GM12878 (cell line): ENCODE measurements at regions not wholly inside any gene's neighbourhood (a gene's known extent, or its start where the extent isn't known, plus 50 kb on each side); places are given as distances from the start of the nearest gene placed in this dataset.

Source experiments
- ATAC-seq: fragments of 200-7000 bp; cut with Tn5 transposase; 3 replicates; pipeline ENCODE4 v1.9.1; 2020; ENCODE audit warnings: mild to moderate bottlenecking, moderate library complexity
- BruUV-seq: library from RNA; stranded (reverse); fragments of 400-500 nt; replicated peaks from 2 replicates; lab custom pipeline; 2021; lab: Mats Ljungman, UMichigan
- CTCF ChIA-PET: fragments of 300-600 bp; sonication (Branson Sonifier 250); formaldehyde crosslinking; extraction: SDS; loops from one replicate; lab custom pipeline; 2021; ENCODE audit warnings: inconsistent platforms; lab: Yijun Ruan, JAX
- POLR2A ChIA-PET: fragments of 350-600 bp; formaldehyde crosslinking; extraction: SDS; loops from one replicate; lab custom pipeline; 2021; ENCODE audit warnings: inconsistent platforms; lab: Charles Lee
- RAD21 ChIA-PET: fragments of 300-600 bp; sonication (Branson Sonifier 250); formaldehyde crosslinking; loops from one replicate; lab custom pipeline; 2023; ENCODE audit warnings: antibody characterized with exemption; ENCODE audit not compliant: unreplicated experiment; lab: Charles Lee
- SMC1A ChIA-PET: fragments of 300-600 bp; sonication (Branson Sonifier 250); formaldehyde crosslinking; loops from one replicate; lab custom pipeline; 2023; ENCODE audit not compliant: unreplicated experiment, uncharacterized antibody; lab: Charles Lee
- DNase-seq: peaks from one replicate; pipeline ENCODE4 v3.0.0-alpha.2; 2011; ENCODE audit warnings: low read depth, low spot score
- FAIRE-seq: peaks from 3 replicates; lab custom pipeline; 2011; peaks lifted over from hg19 to GRCh38; lab: Jason Lieb, UNC
- H2AFZ ChIP-seq: 2 replicates; pipeline ENCODE4 v1.6.0; 2011; ENCODE audit warnings: low read depth, low read length, control low read depth; ENCODE audit not compliant: control insufficient read depth
- H3K27ac ChIP-seq: 2 replicates; pipeline ENCODE4 v1.5.1; 2011; ENCODE audit warnings: control low read depth; ENCODE audit not compliant: control insufficient read depth, insufficient read depth
- H3K27me3 ChIP-seq, 2 experiments: replicated peaks in 1 of 2; 2 replicates each; pipeline versions ENCODE4 v1.6.0 to v1.6.1; 2011; ENCODE audit warnings: low read length in 1 of 2; ENCODE audit not compliant: control insufficient read depth in 2 of 2, insufficient read depth in 2 of 2
- H3K36me3 ChIP-seq, 2 experiments: 2 replicates each; pipeline ENCODE4 v1.5.1; 2011; ENCODE audit warnings: low read length in 1 of 2; ENCODE audit not compliant: control insufficient read depth in 2 of 2, insufficient read depth in 2 of 2
- H3K4me1 ChIP-seq: 2 replicates; pipeline ENCODE4 v1.6.1; 2011; ENCODE audit warnings: mild to moderate bottlenecking, low read length, moderate library complexity, mixed read lengths; ENCODE audit not compliant: control insufficient read depth, insufficient read depth
- H3K4me2 ChIP-seq: 2 replicates; pipeline ENCODE4 v1.6.0; 2011; ENCODE audit warnings: control low read depth; ENCODE audit not compliant: control insufficient read depth, insufficient read depth
- H3K4me3 ChIP-seq: fragments of 200-600 bp; sonication (generic); 2 replicates; pipeline ENCODE4 v1.5.1; 2016
- H3K79me2 ChIP-seq: 2 replicates; pipeline ENCODE4 v1.6.0; 2011; ENCODE audit warnings: low read length; ENCODE audit not compliant: control insufficient read depth, insufficient read depth
- H3K9ac ChIP-seq: 2 replicates; pipeline ENCODE4 v1.8.0; 2011; ENCODE audit warnings: low read length, control low read depth, mixed read lengths; ENCODE audit not compliant: control insufficient read depth, insufficient read depth
- H3K9me3 ChIP-seq: replicated peaks from 3 replicates; pipeline ENCODE4 v1.5.1; 2011; ENCODE audit warnings: mild to moderate bottlenecking, low read length; ENCODE audit not compliant: control insufficient read depth, insufficient read depth
- H4K20me1 ChIP-seq: 2 replicates; pipeline ENCODE4 v1.6.0; 2011; ENCODE audit not compliant: control insufficient read depth, insufficient read depth
- BHLHE40 ChIP-seq, 2 experiments: fragments of 450-650 bp in 1 of 2; IDR thresholded peaks; 2 replicates each; pipeline ENCODE4 v1.6.1; 2011 to 2017; ENCODE audit warnings: low read depth in 2 of 2, borderline replicate concordance in 1 of 2, improper control_type of control experiment in 1 of 2, low read length in 1 of 2, mild to moderate bottlenecking in 1 of 2
- CHD2 ChIP-seq: IDR thresholded peaks from 2 replicates; pipeline ENCODE4 v1.6.1; 2011; ENCODE audit warnings: low read depth, low read length, improper control_type of control experiment, borderline replicate concordance
- HDGF ChIP-seq: fragments of 450-650 bp; IDR thresholded peaks from 2 replicates; pipeline ENCODE4 v1.6.1; 2016; ENCODE audit warnings: antibody characterized with exemption
- KAT2A ChIP-seq: conservative IDR thresholded peaks from 2 replicates; pipeline ENCODE4 v1.6.1; 2011; ENCODE audit warnings: low read depth, low read length; ENCODE audit not compliant: control insufficient read depth
- KDM1A ChIP-seq: fragments of 200-600 bp; sonication (generic); IDR thresholded peaks from 2 replicates; pipeline ENCODE4 v1.6.1; 2016; ENCODE audit warnings: borderline replicate concordance
- MLLT1 ChIP-seq: fragments of 450-650 bp; IDR thresholded peaks from 2 replicates; pipeline ENCODE4 v1.6.1; 2016; ENCODE audit warnings: mild to moderate bottlenecking
- MTA3 ChIP-seq: IDR thresholded peaks from 2 replicates; pipeline ENCODE4 v1.6.1; 2012; ENCODE audit warnings: low read length, inconsistent platforms, borderline replicate concordance
- MXI1 ChIP-seq: fragments of 150-350 bp; IDR thresholded peaks from 2 replicates; pipeline ENCODE4 v1.6.1; 2011; ENCODE audit warnings: low read depth, mild to moderate bottlenecking, inconsistent platforms, low read length, improper control_type of control experiment
- NFYA ChIP-seq: IDR thresholded peaks from 2 replicates; pipeline ENCODE4 v1.6.1; 2011; ENCODE audit warnings: low read depth, mild to moderate bottlenecking, low read length, improper control_type of control experiment, borderline replicate concordance
- NKRF ChIP-seq: fragments of 450-650 bp; conservative IDR thresholded peaks from 2 replicates; pipeline ENCODE4 v1.6.1; 2017; ENCODE audit warnings: mild to moderate bottlenecking, moderate library complexity
- RUNX3 ChIP-seq: IDR thresholded peaks from 2 replicates; pipeline ENCODE4 v1.6.1; 2012; ENCODE audit warnings: low read length, inconsistent platforms
- SMAD1 ChIP-seq: fragments of 450-650 bp; IDR thresholded peaks from 2 replicates; pipeline ENCODE4 v1.6.1; 2018; ENCODE audit warnings: mild to moderate bottlenecking, low read depth; ENCODE audit not compliant: partially characterized antibody
- SMC3 ChIP-seq: IDR thresholded peaks from 2 replicates; pipeline ENCODE4 v1.6.1; 2011; ENCODE audit warnings: low read length, improper control_type of control experiment, borderline replicate concordance
- STAT3 ChIP-seq: IDR thresholded peaks from 2 replicates; pipeline ENCODE4 v1.6.1; 2011; ENCODE audit warnings: low read depth, low read length, improper control_type of control experiment
- TAF1 ChIP-seq: IDR thresholded peaks from 2 replicates; pipeline ENCODE4 v1.6.1; 2011; ENCODE audit warnings: mild to moderate bottlenecking, low read depth, low read length, borderline replicate concordance
- ZNF622 ChIP-seq: fragments of 450-650 bp; IDR thresholded peaks from 2 replicates; pipeline ENCODE4 v1.6.1; 2017; ENCODE audit warnings: mild to moderate bottlenecking, inconsistent platforms
- WGBS: methylation state at CpG from one replicate; pipeline ENCODE4 v1.1.6; 2016; ENCODE audit warnings: low lambda C conversion rate; ENCODE audit not compliant: insufficient replicate concordance, insufficient coverage; ENCODE audit errors: missing lambda C conversion rate; 5-methylcytosine and 5-hydroxymethylcytosine counted together
- in situ Hi-C: fragments of 300-500 bp; cut with MboI; formaldehyde crosslinking; loops from 9 replicates; pipeline ENCODE4 v1.14.3; 2018; ENCODE audit warnings: mixed read lengths
- intact Hi-C: fragments of 100-400 bp; cut with micrococcal nuclease; formaldehyde crosslinking; loops from one replicate; pipeline ENCODE4 v1.14.2; 2022; ENCODE audit not compliant: unreplicated experiment
- TF ChIP-seq, protein P1 (sequence below): IDR thresholded peaks from 2 replicates; pipeline ENCODE4 v1.6.1; 2012; ENCODE audit warnings: low read depth, low read length, improper control_type of control experiment
- TF ChIP-seq, protein P2 (sequence below): IDR thresholded peaks from 2 replicates; pipeline ENCODE4 v1.6.1; 2012; ENCODE audit warnings: low read length, inconsistent platforms

DNA sequence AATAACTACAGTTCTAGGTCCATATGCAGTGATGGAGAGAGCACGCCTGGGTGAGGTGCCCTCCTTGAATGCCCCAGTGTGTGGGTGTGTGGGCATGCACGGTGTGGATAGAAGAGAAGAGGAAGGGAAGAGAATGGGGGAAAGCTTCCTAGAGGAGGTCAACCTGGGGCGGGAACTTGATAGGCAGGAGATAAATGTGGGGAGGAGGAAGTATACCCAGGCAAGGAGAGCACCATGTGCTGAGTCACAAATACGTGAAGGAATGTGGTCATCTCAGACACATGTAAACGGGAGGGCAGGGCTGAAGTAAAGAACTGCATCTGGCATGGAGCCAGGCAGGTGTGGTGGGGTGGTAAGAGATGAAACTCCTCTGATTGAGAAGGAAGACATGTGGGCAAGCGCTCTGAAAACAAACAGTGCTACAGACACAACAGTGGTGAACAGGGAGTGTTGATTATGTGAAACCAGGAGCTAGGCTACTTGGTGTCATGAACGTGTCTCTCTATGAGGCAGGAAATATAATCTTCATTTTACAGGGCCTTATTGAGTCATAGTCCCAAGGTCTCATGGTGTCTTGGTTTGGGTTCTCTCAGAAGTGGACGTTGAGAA is 61.5 kb upstream of the EED start (continued):
- TF ChIP-seq MTA3 (0 out of 2 replicates have a peak, but pooled peaks have one; percentile 29), BHLHE40 (IDR thresholded peaks at IDR 0.05; ENCODE audit: borderline replicate concordance in 1 of 2, low read depth in 2 of 2, low read length in 1 of 2) (peak; percentile 6 to 42; a peak in 2 of 4 replicates), NKRF (no peak), SMAD1 (peak; percentile 96), HDGF (0 out of 2 replicates have a peak, but pooled peaks have one; percentile 60)
- TF ChIP-seq, all 136 proteins: peak for 16

- no peak for DNase-seq
- WGBS, result 95% methylated on average over 4 of the region's 4 CpGs
- CTCF ChIA-PET, result no interaction called here
- SMC1A ChIA-PET, result interaction anchor here (1.2 to 1.8 kb wide), 2 partner anchors 12 to 20 kb away, joined by 4 to 6 read pairs; no protein-coding TSS in a partner anchor
- Histone ChIP-seq H3K4me2 (no peak overlapping the region), H3K9me3 (no peaks in the 10 kb centered on the region), H3K27ac (no peak overlapping the region), H3K27me3 (no peaks in the 10 kb centered on the region), H3K79me2 (no peaks in the 10 kb centered on the region), H4K20me1 (no peaks in the 10 kb centered on the region), H3K36me3 (no peaks in the 10 kb centered on the region), H3K4me3 (no peak overlapping the region), H3K9ac (no peak overlapping the region), H3K4me1 (peaks cover 12% of the 10 kb centered on the region), H2AFZ (no peak overlapping the region)
- POLR2A ChIA-PET, result no interaction called here
- in situ Hi-C loops (no loop called here), intact Hi-C loops (loop anchor here (5.0 kb wide), 1 partner anchor 49 kb away; no protein-coding TSS in a partner anchor)
- RAD21 ChIA-PET, result no interaction called here
- TF ChIP-seq TAF1, result no peak
- TF ChIP-seq MXI1, result no peak
- TF ChIP-seq, protein P1, sequence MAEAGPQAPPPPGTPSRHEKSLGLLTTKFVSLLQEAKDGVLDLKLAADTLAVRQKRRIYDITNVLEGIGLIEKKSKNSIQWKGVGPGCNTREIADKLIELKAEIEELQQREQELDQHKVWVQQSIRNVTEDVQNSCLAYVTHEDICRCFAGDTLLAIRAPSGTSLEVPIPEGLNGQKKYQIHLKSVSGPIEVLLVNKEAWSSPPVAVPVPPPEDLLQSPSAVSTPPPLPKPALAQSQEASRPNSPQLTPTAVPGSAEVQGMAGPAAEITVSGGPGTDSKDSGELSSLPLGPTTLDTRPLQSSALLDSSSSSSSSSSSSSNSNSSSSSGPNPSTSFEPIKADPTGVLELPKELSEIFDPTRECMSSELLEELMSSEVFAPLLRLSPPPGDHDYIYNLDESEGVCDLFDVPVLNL, result no peak
- no peak for TF ChIP-seq RUNX3
- TF ChIP-seq NFYA, result no peak
- TF ChIP-seq CHD2, result no peak
- no peak for TF ChIP-seq ZNF622
- no peak for TF ChIP-seq KAT2A
- TF ChIP-seq, protein P2, sequence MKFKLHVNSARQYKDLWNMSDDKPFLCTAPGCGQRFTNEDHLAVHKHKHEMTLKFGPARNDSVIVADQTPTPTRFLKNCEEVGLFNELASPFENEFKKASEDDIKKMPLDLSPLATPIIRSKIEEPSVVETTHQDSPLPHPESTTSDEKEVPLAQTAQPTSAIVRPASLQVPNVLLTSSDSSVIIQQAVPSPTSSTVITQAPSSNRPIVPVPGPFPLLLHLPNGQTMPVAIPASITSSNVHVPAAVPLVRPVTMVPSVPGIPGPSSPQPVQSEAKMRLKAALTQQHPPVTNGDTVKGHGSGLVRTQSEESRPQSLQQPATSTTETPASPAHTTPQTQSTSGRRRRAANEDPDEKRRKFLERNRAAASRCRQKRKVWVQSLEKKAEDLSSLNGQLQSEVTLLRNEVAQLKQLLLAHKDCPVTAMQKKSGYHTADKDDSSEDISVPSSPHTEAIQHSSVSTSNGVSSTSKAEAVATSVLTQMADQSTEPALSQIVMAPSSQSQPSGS, result no peak
- TF ChIP-seq STAT3, result no peak
- no peak for TF ChIP-seq MLLT1
- no peak for TF ChIP-seq SMC3
- TF ChIP-seq KDM1A, result no peak
- no peak for ATAC-seq
- no TSS peak for BruUV-seq
- FAIRE-seq, result no peak
Measured at GRCh38 chr11:86181379-86181778, 63.2 kb upstream of the EED start.
